Activated naive CD8-positive, alpha-beta T cell treated with anti-CD3 and anti-CD28 coated beads, Interleukin-2, amount 50 U/mL, for 24 hours (primary cell): ENCODE measurements at regions not wholly inside any gene's neighbourhood (a gene's known extent, or its start where the extent isn't known, plus 50 kb on each side); places are given as distances from the start of the nearest gene placed in this dataset.

ENCODE experiments used
- ATAC-seq: fragments of 150-1000 bp; cut with Tn5 transposase; one replicate; pipeline ENCODE4 v1.10.0; 2021
- DNase-seq: peaks from one replicate; pipeline ENCODE4 v3.0.0; 2021
- H3K27ac Mint-ChIP-seq: one replicate; pipeline ENCODE4 v1.8.0; 2021; ENCODE audit warnings: mild to moderate bottlenecking, mixed read lengths
- H3K27me3 Mint-ChIP-seq: one replicate; pipeline ENCODE4 v1.8.0; 2021; ENCODE audit warnings: mixed read lengths
- H3K36me3 Mint-ChIP-seq: one replicate; pipeline ENCODE4 v1.8.0; 2021; ENCODE audit warnings: low read depth, mixed read lengths
- H3K4me1 Mint-ChIP-seq: one replicate; pipeline ENCODE4 v1.8.0; 2021; ENCODE audit warnings: mixed read lengths
- H3K4me3 Mint-ChIP-seq: one replicate; pipeline ENCODE4 v1.8.0; 2021; ENCODE audit warnings: mild to moderate bottlenecking, moderate library complexity, mixed read lengths
- H3K9me3 Mint-ChIP-seq: one replicate; pipeline ENCODE4 v1.8.0; 2021; ENCODE audit warnings: mixed read lengths

- no peaks in the 10 kb centered on the region for H3K36me3 Mint-ChIP-seq
- H3K9me3 Mint-ChIP-seq: no peaks in the 10 kb centered on the region
- H3K27me3 Mint-ChIP-seq: peaks cover 7% of the 10 kb centered on the region
- no peaks in the 10 kb centered on the region for H3K4me1 Mint-ChIP-seq
- DNase-seq: no peak
- no peak overlapping the region for H3K27ac Mint-ChIP-seq
- ATAC-seq: no peak
- H3K4me3 Mint-ChIP-seq: no peak overlapping the region
Observed at GRCh38 chr11:116698080-116698479, 74.7 kb downstream of the BUD13 start.

DNA sequence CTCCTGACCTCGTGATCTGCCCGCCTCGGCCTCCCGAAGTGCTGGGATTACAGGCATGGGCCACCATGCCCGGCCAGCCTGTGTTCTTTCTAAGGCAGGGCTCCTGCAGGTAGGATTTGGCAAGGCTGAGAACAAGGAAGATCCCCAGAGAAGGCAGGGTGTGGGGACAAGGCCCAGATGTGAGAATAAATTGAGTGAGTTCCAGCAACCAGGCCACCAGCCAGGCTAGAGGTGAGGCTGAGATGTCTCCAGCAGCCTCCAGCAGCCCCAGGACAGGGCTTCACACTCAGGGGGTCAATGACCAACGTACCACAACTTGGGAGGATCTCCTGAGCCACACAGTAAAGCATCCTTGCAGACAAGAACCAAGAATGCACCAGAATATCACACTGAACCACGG lies 75.1 kb downstream of the BUD13 start:
- Mint-ChIP-seq H3K9me3 (no peaks in the 10 kb centered on the region), H3K4me1 (no peaks in the 10 kb centered on the region)

GRCh38 chr11:116697011-116697410 lies 75.8 kb downstream of the BUD13 start:
- H3K9me3 Mint-ChIP-seq: no peaks in the 10 kb centered on the region
- H3K27ac Mint-ChIP-seq: no peak overlapping the region
- no peaks in the 10 kb centered on the region for H3K4me1 Mint-ChIP-seq
- DNase-seq (no peak), ATAC-seq (peak; percentile 31)
- no peaks in the 10 kb centered on the region for H3K36me3 Mint-ChIP-seq
- H3K4me3 Mint-ChIP-seq: no peak overlapping the region
- peaks cover 7% of the 10 kb centered on the region for H3K27me3 Mint-ChIP-seq

More for the DNA sequence above, 75.1 kb downstream of the BUD13 start:
- Mint-ChIP-seq H3K27ac (no peak overlapping the region), H3K36me3 (no peaks in the 10 kb centered on the region), H3K4me3 (no peak overlapping the region), H3K27me3 (peaks cover 7% of the 10 kb centered on the region)
- DNase-seq (no peak), ATAC-seq (no peak)

GRCh38 chr11:116696381-116696941 lies 76.3 kb downstream of the BUD13 start:
- DNase-seq (no peak), ATAC-seq (no peak)
- Mint-ChIP-seq H3K9me3 (no peaks in the 10 kb centered on the region), H3K4me3 (no peak overlapping the region), H3K27ac (no peak overlapping the region), H3K27me3 (peaks cover 7% of the 10 kb centered on the region), H3K36me3 (no peaks in the 10 kb centered on the region), H3K4me1 (no peaks in the 10 kb centered on the region)

GRCh38 chr11:116695657-116696254 lies 77.0 kb downstream of the BUD13 start:
- Mint-ChIP-seq H3K36me3 (no peaks in the 10 kb centered on the region), H3K27ac (no peak overlapping the region), H3K4me1 (no peaks in the 10 kb centered on the region), H3K27me3 (peaks cover 7% of the 10 kb centered on the region), H3K9me3 (no peaks in the 10 kb centered on the region), H3K4me3 (no peak overlapping the region)
- ATAC-seq (no peak), DNase-seq (no peak)

- no peaks in the 10 kb centered on the region for H3K4me1 Mint-ChIP-seq
- no peaks in the 10 kb centered on the region for H3K9me3 Mint-ChIP-seq
- DNase-seq: no peak
- H3K27ac Mint-ChIP-seq: no peak overlapping the region
- no peaks in the 10 kb centered on the region for H3K36me3 Mint-ChIP-seq
- H3K27me3 Mint-ChIP-seq: peaks cover 7% of the 10 kb centered on the region
- ATAC-seq: no peak
- no peak overlapping the region for H3K4me3 Mint-ChIP-seq
Observed at GRCh38 chr11:116694815-116695590, 77.8 kb downstream of the BUD13 start.

GRCh38 chr11:116694349-116694725 lies 78.5 kb downstream of the BUD13 start:
- H3K27ac Mint-ChIP-seq: no peak overlapping the region
- H3K4me3 Mint-ChIP-seq: no peak overlapping the region
- ATAC-seq (no peak), DNase-seq (no peak)
- H3K36me3 Mint-ChIP-seq: no peaks in the 10 kb centered on the region
- no peaks in the 10 kb centered on the region for H3K4me1 Mint-ChIP-seq
- no peaks in the 10 kb centered on the region for H3K9me3 Mint-ChIP-seq
- peaks cover 6% of the 10 kb centered on the region for H3K27me3 Mint-ChIP-seq

GRCh38 chr11:116693593-116694348 lies 79.0 kb downstream of the BUD13 start:
- H3K9me3 Mint-ChIP-seq: no peaks in the 10 kb centered on the region
- no peak overlapping the region for H3K4me3 Mint-ChIP-seq
- H3K36me3 Mint-ChIP-seq: no peaks in the 10 kb centered on the region
- peaks cover 6% of the 10 kb centered on the region for H3K27me3 Mint-ChIP-seq
- ATAC-seq: no peak
- DNase-seq: no peak
- no peaks in the 10 kb centered on the region for H3K4me1 Mint-ChIP-seq
- no peak overlapping the region for H3K27ac Mint-ChIP-seq

- peaks cover 6% of the 10 kb centered on the region for H3K27me3 Mint-ChIP-seq
- no peak for DNase-seq
- no peaks in the 10 kb centered on the region for H3K36me3 Mint-ChIP-seq
- H3K4me1 Mint-ChIP-seq: no peaks in the 10 kb centered on the region
- no peak for ATAC-seq
- no peak overlapping the region for H3K27ac Mint-ChIP-seq
- H3K4me3 Mint-ChIP-seq: no peak overlapping the region
- no peaks in the 10 kb centered on the region for H3K9me3 Mint-ChIP-seq
Observed at GRCh38 chr11:116693102-116693570, 79.7 kb downstream of the BUD13 start.

DNA sequence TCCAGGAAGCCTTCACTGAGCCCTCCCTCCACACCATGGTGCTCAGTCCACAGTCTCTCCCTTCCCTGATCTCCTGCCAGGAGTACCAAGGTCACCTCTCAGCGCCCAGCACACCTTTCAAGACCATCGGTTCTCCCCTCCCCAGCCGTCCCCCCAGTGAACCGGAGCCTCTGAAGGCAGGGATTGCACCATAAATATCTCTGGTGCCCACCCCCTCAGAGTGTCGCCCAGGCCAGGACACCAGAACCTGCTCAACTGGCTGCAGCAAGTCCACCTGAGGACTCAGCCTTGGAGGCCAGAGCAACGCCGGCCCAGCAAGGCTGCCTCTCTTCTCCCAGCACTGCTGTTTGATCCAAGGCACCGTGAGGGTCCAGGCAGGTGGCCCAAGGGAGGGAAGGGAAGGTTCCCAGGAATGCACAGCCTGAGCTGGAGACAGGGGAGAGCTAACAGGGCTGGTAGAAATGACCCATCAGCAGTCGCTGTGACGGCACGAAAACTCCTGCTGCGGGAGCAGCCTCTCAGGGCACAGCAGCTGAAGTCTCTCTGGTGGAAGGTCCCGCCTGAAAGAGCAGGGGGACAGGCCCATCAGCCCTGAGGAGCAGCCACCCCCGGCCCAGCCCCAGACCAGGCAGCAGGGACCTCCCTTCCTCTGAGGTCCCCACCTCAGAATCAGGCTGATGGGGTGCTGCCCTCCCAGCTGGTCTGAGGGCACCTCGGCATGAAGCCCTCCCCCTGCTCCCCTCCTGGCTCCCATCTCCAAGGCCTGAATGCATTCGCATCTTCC lies 80.3 kb downstream of the BUD13 start:
- Mint-ChIP-seq H3K9me3 (no peaks in the 10 kb centered on the region), H3K27ac (no peak overlapping the region), H3K4me1 (no peaks in the 10 kb centered on the region), H3K4me3 (no peak overlapping the region), H3K27me3 (peaks cover 4% of the 10 kb centered on the region), H3K36me3 (no peaks in the 10 kb centered on the region)
- ATAC-seq: no peak
- DNase-seq: no peak

- DNase-seq (peak; percentile 70), ATAC-seq (peak; percentile 64)
- Mint-ChIP-seq H3K27me3 (peaks cover 2% of the 10 kb centered on the region), H3K9me3 (no peaks in the 10 kb centered on the region), H3K36me3 (no peaks in the 10 kb centered on the region), H3K27ac (no peak overlapping the region), H3K4me3 (no peak overlapping the region), H3K4me1 (no peaks in the 10 kb centered on the region)
Observed at GRCh38 chr11:116691771-116692177, 81.0 kb downstream of the BUD13 start.

DNA sequence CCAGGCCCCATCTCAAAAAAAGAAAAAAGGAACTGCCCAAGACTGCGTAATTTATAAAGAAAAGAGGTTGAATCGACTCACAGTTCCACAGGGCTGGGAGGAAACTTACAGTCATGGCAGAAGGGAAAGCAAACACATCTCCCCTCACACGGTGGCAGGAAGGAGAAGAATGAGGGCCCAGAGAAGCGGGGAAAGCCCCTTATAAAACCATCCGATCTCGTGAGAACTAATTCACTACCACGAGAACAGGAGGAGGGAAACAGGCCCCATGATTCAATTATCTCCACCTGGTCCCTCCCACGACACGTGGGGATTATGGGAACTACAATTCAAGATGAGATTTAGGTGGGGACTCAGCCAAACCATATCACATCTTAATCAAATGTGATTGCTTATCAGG lies 82.2 kb downstream of the BUD13 start:
- Mint-ChIP-seq H3K36me3 (no peaks in the 10 kb centered on the region), H3K4me3 (no peak overlapping the region), H3K9me3 (no peaks in the 10 kb centered on the region), H3K27me3 (peaks cover 4% of the 10 kb centered on the region), H3K4me1 (no peaks in the 10 kb centered on the region), H3K27ac (no peak overlapping the region)
- no peak for DNase-seq
- ATAC-seq: no peak

GRCh38 chr11:116689413-116690127 lies 83.2 kb downstream of the BUD13 start:
- H3K27ac Mint-ChIP-seq: no peak overlapping the region
- peaks cover 2% of the 10 kb centered on the region for H3K27me3 Mint-ChIP-seq
- H3K36me3 Mint-ChIP-seq: no peaks in the 10 kb centered on the region
- no peaks in the 10 kb centered on the region for H3K9me3 Mint-ChIP-seq
- ATAC-seq (no peak), DNase-seq (no peak)
- H3K4me3 Mint-ChIP-seq: no peak overlapping the region
- no peaks in the 10 kb centered on the region for H3K4me1 Mint-ChIP-seq

DNA sequence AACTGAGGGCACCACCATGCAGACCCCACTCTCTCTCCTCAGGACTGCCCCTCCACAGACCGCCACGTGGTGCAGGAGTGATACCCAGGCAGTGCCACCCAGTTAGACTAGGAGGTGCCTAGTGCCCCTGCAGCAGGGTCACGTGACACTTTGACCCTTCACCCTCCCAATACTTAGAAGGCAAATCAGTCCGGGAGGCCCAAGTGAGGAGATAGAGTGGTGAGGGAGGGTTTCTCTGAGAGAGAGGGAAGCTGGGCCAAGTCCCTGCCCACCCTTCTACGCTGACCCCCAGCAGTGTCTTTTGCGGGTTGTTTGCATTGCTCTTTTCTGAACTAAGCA lies 84.6 kb downstream of the BUD13 start:
- ATAC-seq (no peak), DNase-seq (no peak)
- Mint-ChIP-seq H3K9me3 (peaks cover 5% of the 10 kb centered on the region), H3K27me3 (peaks cover 11% of the 10 kb centered on the region), H3K27ac (no peak overlapping the region), H3K36me3 (no peaks in the 10 kb centered on the region), H3K4me3 (no peak overlapping the region), H3K4me1 (no peaks in the 10 kb centered on the region)
